ENCODE measurements at regions not wholly inside any gene's neighbourhood (a gene's known extent, or its start where the extent isn't known, plus 50 kb on each side); places are given as distances from the start of the nearest gene placed in this dataset.

DNA sequence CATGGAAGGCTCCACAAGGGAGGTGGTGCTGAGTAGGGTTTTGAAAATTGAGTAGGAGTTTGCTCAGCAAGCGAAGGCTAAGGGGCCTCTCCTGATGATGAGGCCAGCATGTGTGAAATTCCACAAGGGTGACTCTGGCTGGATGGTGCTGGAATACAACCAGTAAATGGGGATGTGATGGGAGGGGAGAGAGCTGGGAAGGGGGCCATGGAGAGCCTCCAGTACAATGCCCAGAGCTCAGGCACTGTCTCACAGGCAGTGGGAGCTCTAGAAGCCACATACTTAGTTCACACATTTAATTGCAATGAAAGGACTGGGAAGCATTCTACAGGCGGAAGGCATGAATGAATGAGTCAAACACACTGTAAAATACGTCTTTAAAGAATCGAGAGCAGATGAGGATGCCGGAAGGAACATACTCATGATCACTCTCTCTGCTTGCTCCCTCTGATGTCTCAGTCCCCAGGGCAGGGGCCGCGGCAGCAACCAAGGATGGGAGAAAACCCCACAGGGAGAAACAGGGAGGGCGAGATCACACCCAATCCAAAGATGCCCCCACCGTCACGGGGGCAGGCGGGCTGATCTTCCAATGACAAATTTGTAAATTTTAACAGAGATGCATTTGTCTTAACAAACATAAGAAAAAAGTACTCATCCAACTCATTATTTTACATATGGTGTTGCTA, 261.0 kb downstream of the NSG2 start:
- in situ Hi-C loops (cut with MboI; ENCODE audit: low sequenced_read_pairs) = loop anchor here (25.0 kb wide), 1 partner anchor 694 kb away; the partner anchor contains the start of gene BOD1

DNA sequence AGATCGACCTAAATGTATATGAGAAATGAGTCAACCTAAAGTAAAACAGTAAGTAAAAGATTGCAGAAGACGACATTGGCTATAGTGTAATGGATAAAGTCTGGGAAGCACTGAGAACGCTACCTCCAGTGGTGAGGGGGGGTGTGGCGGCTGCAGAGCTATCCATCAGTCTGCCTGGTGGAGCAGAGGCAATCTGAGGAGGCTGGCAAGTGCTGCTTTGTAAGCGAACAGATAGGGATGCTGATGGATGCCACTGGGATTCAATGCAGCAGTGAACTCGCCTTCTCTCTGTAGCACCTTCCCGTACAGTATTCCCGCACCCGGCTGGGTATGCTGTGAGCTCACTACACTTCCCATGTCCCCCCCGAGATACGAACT, 261.5 kb downstream of the NSG2 start:
- in situ Hi-C loops (cut with MboI; ENCODE audit: low sequenced_read_pairs) = loop anchor here (25.0 kb wide), 1 partner anchor 695 kb away; the partner anchor contains the start of gene BOD1

DNA sequence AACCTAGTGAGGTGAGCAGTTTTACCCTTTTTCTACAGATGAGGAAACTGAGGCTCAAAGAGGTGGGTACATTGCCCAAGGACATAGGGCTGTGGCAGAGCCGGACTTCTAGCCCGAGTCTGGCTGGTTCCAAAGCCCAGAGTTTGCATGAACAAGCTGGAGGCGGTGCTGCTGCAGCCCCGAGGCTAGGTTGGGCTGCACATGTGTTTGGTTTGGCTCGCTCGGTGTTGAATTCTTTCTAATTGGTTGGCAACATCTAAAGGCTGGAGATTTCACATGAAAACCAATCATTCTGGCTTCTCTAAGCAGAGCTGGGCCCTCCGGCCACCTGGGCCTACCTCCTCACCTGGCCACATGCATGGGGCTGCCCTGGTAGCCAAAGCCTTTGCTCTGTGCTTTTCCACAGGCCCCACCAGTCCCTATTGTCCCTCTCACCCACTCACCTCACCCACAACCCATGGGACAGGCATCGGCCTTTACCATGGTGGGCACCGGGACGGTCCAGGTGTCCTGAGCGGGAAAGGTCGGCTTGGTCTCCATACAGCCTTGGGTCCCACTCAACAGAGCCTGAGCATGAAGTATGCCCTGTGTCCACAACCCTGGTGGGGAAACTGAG, 262.3 kb downstream of the NSG2 start:
- in situ Hi-C loops (cut with MboI; ENCODE audit: low sequenced_read_pairs) = loop anchor here (25.0 kb wide), 1 partner anchor 695 kb away; the partner anchor contains the start of gene BOD1

DNA sequence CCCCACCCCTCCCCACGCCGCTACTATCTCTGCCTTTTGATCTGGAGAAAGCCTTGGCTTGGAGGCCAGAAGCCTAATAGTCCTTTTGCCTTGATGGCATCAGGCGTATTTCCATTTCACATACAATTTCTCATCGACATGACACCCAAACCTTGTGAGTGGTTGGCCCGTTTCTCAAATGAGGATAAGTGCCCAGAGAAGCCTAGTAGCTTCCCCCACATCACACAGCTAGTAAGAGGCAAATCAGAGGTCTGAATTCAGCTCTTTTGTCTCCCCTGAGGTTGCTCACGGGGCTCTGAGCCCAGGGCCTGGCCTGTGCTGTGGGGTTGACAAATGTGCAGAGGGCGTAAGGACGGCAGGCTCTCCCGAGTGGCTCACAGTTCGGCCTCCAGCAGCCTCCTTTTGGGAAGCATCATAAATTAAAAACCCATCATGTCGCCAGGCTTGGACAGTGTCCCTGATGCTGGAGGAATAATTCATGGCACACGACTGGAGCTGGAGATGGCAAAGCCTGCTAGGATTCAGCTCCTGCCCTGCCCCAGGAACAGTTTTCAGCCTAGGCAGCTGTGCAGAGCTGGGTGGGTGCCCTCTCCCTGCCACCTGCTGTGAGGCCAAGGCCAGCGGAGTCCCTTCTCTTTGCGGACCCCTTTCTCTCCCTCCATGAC, 263.8 kb downstream of the NSG2 start:
- in situ Hi-C loops (cut with MboI; ENCODE audit: low sequenced_read_pairs) = loop anchor here (25.0 kb wide), 1 partner anchor 697 kb away; the partner anchor contains the start of gene BOD1

DNA sequence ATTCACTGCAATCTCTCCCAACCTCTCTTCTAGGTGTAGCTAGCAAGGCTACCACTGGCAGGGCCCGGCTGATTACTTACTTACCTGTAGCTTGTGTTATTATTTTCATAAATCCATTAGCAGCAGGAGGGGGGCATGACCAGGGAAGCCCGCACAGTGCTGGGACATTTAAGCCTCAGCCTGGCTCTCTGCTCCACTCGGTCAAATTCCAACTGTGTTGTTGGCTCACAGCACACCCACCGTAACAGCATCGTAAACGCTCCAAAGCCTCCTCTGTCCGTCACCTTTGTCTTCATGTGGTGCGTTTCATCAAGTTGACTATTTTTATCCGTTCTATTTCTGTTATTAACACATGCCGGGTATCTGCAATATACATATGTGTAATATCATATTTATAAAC, 264.7 kb downstream of the NSG2 start:
- in situ Hi-C loops (cut with MboI; ENCODE audit: low sequenced_read_pairs) = loop anchor here (25.0 kb wide), 1 partner anchor 698 kb away; the partner anchor contains the start of gene BOD1

DNA sequence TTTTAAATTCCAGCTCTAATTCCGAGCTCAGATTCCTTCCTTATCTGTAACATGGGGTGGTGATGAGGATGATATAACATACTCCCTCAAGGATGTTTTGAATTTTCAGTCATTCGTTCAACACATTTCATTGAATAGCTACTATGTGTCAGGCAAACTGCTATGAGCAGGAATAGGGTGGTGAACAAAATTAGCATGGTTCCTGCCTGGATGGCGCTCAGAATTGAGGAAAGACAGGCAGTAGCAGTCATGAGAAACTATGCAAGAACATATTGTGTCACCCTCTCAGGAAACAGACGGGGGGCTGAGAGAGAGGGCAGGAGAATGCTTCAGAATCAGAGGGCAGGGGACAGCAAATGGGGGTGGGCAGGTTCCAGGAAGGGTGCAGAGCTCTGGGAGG, 265.2 kb downstream of the NSG2 start:
- in situ Hi-C loops (cut with MboI; ENCODE audit: low sequenced_read_pairs) = loop anchor here (25.0 kb wide), 1 partner anchor 698 kb away; the partner anchor contains the start of gene BOD1

DNA sequence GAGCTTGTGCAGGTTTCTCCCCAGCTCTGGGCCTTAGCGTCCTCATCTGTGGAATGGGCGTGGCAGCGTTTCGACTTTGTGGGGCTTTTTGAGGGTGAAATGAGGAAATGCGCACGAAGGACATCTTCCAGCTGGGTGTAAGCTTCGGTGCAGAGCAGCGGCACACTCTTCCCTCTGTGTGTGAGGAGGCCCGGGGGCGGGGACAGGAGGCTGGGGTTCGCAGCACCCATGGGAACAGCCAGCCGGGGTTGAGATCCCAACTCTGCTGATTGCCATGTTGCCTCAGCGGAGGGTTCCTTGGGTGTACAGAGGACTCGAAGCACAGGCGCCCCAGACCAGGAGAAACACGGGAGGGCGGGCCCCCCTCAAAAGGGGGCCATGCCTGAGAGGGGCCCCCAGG, 265.6 kb downstream of the NSG2 start:
- in situ Hi-C loops (cut with MboI; ENCODE audit: low sequenced_read_pairs) = loop anchor here (25.0 kb wide), 1 partner anchor 699 kb away; the partner anchor contains the start of gene BOD1

DNA sequence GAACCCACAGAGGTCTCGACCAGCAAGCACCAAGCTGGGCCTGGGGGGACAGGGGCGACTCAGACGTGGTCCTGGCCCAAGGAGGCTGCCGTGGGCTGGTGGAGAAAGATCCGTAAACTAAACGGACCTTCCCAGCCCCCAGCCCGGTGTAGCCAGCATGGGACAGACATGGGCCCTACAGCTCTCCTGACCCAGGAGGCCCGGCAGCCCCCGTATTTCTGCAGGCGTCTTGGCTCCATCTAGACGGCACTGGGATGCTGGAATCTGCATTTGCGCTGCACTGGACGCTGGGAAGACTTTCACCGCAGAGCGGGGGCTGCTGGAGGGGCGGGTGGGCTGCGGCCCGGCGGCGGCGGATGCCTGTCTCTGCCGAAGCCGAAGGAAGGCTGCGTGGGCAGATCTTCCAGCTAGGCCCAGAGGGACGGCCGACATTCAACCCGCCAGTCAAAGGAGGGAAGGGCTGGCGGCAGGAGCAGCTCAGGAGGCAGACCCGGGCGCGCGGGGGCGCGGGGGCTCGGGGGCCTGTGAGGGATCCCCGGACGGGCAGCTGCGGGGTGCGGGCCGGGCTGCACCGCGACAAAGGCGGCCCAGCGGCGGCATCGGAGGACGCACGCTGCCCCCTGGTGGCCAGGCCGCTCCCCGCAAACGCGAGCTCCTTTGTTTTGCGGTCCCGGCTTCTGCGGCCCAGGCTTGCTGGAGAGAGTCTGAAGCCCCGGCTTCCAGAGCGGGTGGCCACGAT, 266.2 kb downstream of the NSG2 start:
- in situ Hi-C loops (cut with MboI; ENCODE audit: low sequenced_read_pairs) = loop anchor here (25.0 kb wide), 1 partner anchor 699 kb away; the partner anchor contains the start of gene BOD1

DNA sequence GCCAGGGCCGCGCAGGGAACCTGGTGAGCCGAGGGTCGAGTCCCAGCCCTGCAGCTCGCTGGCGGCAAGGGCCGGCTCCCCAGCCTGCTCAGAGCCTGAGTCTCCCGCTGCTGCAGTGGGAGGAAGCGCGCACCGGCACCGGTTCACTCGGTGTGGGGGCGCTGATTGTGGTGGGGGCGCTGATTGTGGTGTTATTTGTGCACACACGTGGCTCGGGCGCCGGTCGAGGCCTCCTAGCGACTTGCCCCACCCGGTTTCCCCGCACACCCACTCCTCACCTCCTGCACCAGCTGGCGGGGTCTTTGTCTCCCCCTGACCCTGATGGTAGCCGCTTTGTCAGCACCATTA, 266.7 kb downstream of the NSG2 start:
- in situ Hi-C loops (cut with MboI; ENCODE audit: low sequenced_read_pairs) = loop anchor here (25.0 kb wide), 1 partner anchor 700 kb away; the partner anchor contains the start of gene BOD1

DNA sequence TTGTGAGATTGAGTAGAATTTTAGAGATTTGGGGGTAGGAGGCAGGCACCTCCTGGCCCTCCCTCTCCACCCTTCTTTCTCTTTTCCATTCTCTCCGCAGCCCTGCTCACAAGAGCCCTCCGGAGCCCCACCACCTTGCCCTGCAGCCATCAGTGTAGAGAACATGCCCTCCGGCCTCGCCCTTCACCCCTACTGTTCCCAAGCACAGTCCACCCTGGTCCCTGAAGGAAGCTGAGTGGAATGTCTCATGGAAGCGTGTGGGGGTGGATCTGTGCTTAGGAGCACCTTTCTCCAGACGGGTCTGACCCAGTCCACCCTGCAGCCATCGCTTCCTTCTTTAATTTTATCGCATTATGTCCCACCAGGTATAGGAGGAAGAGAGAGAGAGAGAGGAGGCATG, 267.1 kb downstream of the NSG2 start:
- in situ Hi-C loops (cut with MboI; ENCODE audit: low sequenced_read_pairs) = loop anchor here (25.0 kb wide), 1 partner anchor 700 kb away; the partner anchor contains the start of gene BOD1

DNA sequence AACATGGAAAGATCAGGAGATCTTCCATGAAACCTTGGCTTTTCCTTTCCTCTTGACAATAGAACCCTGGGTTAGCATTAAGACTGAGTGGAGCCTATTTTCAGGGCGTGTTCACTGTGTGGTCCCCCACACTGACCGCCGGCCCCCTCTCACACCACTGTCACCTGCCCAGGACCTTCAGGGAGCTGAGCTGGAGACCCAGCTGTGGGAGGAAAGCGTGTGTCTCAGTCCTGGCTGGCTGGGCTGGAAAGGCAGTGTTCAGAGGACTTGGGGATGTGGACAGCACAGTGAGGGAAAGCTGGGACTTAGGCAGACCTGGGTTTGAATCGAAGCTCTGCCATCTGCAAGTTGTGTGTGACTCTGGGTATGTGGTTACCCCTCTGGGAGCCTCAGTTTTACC, 268.1 kb downstream of the NSG2 start:
- in situ Hi-C loops (cut with MboI; ENCODE audit: low sequenced_read_pairs) = loop anchor here (25.0 kb wide), 1 partner anchor 701 kb away; the partner anchor contains the start of gene BOD1

DNA sequence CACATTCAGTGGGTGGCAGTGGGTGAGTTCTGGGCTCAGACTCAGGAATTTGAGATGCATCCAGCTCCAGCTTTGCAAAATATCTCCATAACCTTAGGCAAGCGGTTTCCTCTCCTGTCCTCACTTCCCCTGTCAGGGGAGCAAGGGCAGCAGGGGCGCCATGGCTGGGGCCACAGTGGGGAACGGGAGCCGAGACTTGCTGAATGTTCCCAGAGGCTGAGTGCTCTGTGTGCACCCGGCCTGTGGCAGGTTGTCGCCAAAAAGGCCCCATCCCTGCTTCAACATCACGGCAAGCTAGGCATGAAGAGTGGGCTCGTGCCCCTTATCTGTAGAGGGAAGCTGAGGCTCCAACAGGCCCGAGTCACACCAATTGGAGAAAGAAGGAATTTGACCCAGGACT, 268.8 kb downstream of the NSG2 start:
- in situ Hi-C loops (cut with MboI; ENCODE audit: low sequenced_read_pairs) = loop anchor here (25.0 kb wide), 1 partner anchor 702 kb away; the partner anchor contains the start of gene BOD1

DNA sequence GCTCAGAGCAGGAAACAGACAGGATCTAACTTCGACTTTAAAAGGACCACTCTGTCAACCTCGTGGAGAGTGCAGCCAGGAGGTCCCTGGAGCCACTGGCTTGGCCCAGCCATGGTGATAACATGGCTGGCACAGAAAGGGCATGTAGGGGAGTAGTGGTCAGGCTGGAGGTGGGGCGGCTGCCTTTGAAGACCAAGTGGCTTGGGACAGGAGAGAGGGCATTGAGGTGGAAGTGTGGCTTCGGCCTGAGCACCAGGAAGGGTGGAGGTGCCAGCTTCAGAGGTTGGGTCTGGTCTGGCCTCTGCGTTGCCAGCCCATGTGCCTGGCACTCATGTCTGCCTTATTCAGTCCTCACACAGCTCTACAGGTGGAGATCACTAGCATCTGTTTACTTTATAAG, 270.0 kb downstream of the NSG2 start:
- in situ Hi-C loops (cut with MboI; ENCODE audit: low sequenced_read_pairs) = loop anchor here (25.0 kb wide), 1 partner anchor 703 kb away; the partner anchor contains the start of gene BOD1

DNA sequence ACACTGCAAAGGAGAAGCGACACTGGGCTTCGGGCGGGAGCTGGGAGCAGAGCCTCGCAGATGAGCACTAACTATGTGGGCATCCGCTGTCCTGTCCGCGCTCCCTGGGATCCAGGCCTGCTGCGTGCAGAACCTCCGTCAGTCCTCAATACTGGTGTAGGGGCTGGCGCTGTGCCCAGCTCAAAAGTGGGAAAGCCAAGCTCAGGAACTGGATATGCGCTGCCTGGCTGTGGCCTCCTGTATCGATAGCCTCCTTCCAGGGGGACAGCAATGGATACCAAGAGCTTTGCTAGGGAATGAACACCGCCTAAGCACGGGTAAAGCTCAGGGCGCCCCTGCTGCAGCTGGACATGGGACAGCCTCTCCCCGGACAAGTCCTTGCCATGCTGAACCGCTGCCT, 270.4 kb downstream of the NSG2 start:
- in situ Hi-C loops (cut with MboI; ENCODE audit: low sequenced_read_pairs) = loop anchor here (25.0 kb wide), 1 partner anchor 704 kb away; the partner anchor contains the start of gene BOD1

DNA sequence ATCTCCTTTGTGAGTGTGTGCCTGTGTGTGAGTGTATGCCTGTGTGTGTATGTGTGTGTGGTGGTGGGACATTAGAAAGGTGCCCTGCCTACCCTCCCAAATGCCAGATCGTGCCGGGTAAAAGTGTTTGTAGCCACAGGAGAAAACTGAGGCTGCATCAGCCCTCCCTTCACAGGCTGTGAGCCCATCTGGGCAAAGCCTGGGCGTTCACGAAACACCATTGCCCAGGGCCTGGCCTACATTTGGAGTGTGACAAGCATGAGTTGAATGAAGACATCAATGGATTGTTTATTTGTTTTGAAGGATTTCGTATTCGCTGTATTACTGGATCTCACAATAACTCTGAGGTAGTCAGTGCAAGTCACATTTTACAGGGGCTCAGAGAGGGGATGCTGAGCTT, 270.8 kb downstream of the NSG2 start:
- in situ Hi-C loops (cut with MboI; ENCODE audit: low sequenced_read_pairs) = loop anchor here (25.0 kb wide), 1 partner anchor 704 kb away; the partner anchor contains the start of gene BOD1

DNA sequence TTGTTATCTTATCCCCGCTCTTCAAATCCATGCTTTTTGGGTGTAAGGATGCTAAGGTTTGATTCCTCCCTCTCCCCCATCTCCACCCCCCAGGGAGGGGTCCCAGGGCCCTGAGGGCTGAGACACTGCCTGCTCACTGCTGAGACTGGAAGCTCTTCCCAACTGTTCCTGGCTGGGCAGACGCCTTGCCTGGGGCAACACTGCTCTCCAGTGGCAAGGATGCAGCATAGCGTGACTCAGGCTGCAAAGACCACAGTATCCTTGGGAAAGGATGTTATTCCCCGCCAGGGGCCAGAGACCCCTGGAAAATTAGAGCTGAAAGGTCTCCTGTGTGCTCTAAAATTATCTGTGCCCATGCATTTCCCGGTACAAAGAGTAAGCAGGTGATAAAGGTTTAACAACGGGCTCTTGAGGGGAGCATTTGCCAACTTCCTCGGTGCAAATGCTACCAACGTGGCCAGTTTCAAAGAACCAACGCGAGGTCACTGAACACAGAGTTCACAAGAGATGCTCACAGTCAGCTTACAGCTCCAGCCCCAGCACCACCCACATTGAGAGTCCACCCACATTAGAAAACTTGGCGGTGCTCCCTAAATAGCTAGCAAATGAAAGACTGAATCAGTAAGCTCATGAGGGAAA, 271.9 kb downstream of the NSG2 start:
- in situ Hi-C loops (cut with MboI; ENCODE audit: low sequenced_read_pairs) = loop anchor here (25.0 kb wide), 1 partner anchor 705 kb away; the partner anchor contains the start of gene BOD1

DNA sequence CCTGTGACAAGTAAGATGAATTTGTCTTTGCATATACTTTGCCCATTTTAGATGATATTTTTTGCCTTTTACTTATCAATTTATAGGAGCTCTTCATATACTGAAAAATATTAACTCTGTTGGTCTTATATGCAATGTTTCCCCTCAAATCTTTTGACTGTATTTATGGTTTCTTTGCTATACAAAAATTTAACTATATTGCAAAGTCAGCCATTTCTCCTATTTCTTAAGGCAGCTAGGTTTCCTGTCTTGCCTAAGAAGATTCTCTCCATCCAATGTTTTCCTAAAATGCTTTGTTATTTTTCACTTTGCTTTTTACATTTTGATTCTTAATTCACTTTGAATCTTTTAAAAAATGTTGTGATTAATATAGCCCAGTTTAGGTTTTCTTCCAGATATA, 273.1 kb downstream of the NSG2 start:
- in situ Hi-C loops (cut with MboI; ENCODE audit: low sequenced_read_pairs) = loop anchor here (25.0 kb wide), 1 partner anchor 706 kb away; the partner anchor contains the start of gene BOD1

DNA sequence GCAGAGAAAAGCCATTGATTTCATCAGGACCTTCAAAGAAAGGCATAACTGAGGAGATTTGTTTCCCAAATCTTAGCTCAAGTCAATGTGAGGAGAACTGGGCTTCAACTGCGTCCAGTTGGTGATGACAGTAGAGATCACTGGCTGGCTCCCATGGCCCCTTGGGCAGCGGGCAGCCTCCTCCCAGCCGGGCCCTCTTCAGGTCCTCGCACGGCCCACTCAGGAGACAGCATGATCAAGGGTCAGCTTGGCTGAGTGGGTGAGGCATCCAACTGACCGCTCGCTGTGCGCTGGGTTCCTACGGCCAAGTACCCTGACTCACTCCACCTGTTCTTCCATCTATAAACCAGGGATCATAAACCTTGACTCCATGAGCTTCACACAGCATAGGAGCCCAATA, 274.0 kb downstream of the NSG2 start:
- in situ Hi-C loops (cut with MboI; ENCODE audit: low sequenced_read_pairs) = loop anchor here (25.0 kb wide), 1 partner anchor 707 kb away; the partner anchor contains the start of gene BOD1

DNA sequence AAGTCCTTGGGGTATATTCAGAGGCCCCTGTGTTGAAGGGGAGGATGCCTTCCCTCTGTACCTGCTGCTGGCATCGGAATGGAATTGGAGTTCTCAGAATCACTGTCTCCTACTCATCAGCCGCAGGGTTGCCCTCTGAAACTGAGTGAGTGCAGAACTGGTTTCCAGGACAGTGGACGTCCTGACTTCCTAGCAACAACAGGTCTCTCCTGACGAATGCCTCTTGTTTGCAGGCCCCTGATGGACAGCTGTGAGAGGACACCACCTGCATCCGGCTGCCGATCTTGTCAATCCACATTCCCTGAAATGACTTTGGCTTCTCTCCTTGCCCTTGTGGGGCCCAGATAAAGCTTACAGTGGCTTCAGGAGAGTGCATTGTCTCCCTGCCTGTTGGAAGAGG, 274.5 kb downstream of the NSG2 start:
- in situ Hi-C loops (cut with MboI; ENCODE audit: low sequenced_read_pairs) = loop anchor here (25.0 kb wide), 1 partner anchor 708 kb away; the partner anchor contains the start of gene BOD1

DNA sequence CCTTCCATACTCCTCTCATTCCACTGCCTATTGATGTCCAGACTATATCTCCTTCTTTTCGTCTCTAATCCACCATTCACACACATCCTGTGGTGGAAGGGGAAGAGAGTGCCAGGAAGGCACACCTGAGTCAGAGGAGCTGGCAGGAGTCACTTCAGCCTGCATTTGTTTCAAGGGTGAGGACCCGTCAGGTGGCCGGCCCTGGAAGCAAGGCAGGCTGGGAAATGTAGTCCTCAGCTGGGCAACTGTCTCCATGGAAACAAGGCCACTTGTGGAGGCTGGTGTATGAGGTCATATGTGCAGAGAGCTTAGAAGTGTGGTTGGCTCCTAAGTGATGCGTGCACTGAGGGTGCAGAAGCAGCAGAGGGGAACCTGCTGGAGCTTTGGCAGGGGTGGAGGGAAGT, 278.4 kb downstream of the NSG2 start:
- in situ Hi-C loops (cut with MboI; ENCODE audit: low sequenced_read_pairs) = loop anchor here (25.0 kb wide), 1 partner anchor 712 kb away; the partner anchor contains the start of gene BOD1

All from HL-60/S4 treated with phorbol 12-myristate 13-acetate at 8.2 ng/mL for 4 days and 3 days (cell line).